IPS-NIHi11 (cell line): ENCODE measurements at regions not wholly inside any gene's neighbourhood (a gene's known extent, or its start where the extent isn't known, plus 50 kb on each side); places are given as distances from the start of the nearest gene placed in this dataset.

ENCODE experiments used
- DNase-seq: peaks from one replicate; pipeline ENCODE4 v3.0.0; 2012; ENCODE audit warnings: mixed read lengths, low spot score

GRCh38 chr10:31709476-31709875 lies 219.2 kb downstream of the ARHGAP12 start:
- no peak for DNase-seq

GRCh38 chr10:31709028-31709427 lies 219.6 kb downstream of the ARHGAP12 start:
- DNase-seq, result no peak

DNA sequence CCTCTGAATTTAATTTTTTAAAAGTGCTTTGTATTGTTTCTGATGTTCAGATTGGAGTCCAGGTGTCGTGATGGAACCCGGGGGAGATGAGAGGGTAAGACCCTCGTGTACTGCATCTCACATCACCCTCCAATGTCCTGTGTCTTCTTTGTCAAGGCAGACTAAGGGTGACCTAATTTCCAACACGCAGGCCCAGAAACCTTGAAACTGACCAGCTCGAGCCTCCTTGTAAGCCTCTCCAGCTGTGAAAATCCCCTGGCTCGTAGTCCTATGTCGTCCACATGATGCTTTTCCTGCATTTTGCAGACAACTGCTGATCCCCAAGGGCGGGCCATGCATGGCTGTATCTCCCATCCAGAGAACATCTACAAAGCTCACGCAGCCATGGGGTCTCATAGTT lies 220.2 kb downstream of the ARHGAP12 start:
- no peak for DNase-seq

DNA sequence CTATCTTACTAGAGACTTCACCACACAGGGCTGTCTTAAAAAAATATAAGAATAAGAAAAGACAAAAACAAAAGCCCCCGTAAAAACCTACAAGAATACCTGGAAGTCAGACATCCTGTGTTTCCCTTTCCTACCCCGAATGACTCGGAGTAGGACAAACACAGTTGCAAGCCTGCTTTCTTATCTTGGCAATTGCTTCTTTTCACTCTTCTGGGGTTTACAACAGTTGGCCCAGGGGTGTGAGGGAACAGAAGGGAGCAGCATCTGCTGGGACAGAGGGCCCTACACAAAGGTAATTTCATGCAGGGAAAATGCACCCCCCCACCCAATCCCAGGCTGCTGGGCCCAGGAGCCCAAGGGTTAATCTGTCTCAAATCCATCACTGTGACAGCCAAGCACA lies 220.6 kb downstream of the ARHGAP12 start:
- no peak for DNase-seq

GRCh38 chr10:31707093-31708039 lies 221.3 kb downstream of the ARHGAP12 start:
- DNase-seq, result no peak

GRCh38 chr10:31706464-31707092 lies 222.1 kb downstream of the ARHGAP12 start:
- DNase-seq, result no peak

GRCh38 chr10:31705136-31705535 lies 223.5 kb downstream of the ARHGAP12 start:
- no peak for DNase-seq

DNA sequence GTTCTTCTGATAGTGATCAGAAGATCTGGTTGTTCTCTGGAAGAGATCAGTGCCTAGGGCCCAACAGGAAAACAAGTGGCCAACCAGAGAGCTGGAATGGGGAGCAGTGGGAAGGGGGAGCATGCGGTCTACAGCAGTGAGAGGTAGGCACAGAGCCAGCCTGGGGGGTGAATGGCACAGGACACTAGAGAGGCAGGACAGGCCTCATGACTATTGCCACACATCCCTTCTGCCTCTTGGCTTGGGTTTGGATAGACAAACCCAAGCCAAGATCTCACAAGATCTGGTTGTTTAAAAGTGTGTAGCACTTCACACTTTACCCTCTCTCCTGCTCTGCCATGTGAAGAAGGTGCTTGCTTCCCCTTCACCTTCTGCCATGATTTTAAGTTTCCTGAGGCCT lies 224.4 kb downstream of the ARHGAP12 start:
- no peak for DNase-seq

GRCh38 chr10:31702954-31703353 lies 225.7 kb downstream of the ARHGAP12 start:
- no peak for DNase-seq

GRCh38 chr10:31702005-31702404 lies 226.6 kb downstream of the ARHGAP12 start:
- DNase-seq, result no peak

GRCh38 chr10:31701546-31701945 lies 227.1 kb downstream of the ARHGAP12 start:
- no peak for DNase-seq

DNA sequence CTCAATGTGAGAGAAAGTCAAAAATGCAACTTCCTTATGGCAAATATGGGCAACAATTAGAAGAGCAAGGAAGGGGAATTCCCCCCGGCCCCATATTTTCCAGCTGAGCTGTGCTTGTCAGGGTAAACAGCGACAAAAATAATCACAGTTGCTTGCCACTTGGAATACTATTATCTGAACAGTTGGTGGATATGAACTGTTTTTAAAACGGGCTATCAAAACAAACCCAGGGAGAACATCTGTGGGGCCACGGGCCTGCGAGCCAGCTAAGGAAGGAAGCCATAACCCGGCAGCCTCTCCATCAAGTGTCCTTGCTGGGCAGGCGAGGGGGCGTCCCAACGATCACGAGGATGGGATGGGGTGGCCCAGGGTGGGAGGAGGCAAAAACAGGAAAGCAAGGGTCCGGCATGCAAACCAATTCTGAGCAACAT lies 228.4 kb downstream of the ARHGAP12 start:
- DNase-seq, result no peak

GRCh38 chr10:31698181-31698830 lies 230.3 kb downstream of the ARHGAP12 start:
- DNase-seq, result no peak

- no peak for DNase-seq
These were observed 231.1 kb downstream of the ARHGAP12 start for GRCh38 chr10:31697271-31698180.

DNA sequence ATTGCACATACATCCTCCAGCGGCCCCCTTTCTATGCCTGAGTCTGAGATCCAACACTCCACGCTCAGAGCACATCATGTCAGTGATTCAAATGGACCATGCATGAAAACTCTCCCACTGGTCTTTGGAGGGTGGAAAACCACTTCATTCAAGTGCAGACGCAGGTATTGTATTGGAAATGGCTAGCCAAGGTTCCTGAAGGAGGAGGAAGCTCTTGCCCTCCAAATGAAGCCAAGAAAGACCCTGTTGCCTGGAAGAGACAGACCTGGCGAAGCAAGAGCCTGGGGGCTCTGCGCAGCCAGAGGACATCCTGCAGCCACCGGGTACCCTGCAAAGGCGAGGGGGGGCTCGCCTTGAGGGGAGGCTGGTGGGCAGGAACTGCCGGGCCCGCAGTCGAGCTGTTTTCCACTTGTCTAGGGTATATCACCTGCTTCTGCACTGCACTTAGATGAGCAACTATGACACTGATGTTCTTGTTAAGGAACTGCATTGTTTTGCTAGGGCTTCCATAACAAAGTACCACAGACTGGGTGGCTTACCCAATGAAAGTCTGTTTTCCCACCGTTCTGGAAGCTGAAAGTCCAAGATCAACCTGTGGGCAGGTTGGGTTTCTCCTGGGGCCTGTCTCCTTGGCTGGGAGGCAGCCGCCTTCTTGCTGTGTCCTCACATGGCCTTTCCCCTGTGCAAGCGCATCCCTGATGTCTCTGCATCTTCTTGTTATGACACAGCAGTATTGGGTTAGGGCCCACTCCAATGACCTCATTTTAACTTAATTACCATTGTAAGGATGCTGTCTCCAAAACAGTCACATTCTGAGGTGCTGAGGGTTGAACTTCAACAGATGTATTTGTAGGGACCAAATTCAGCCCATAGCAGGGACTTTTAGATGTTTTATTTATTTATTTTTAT lies 233.4 kb downstream of the ARHGAP12 start:
- DNase-seq, result no peak

DNA sequence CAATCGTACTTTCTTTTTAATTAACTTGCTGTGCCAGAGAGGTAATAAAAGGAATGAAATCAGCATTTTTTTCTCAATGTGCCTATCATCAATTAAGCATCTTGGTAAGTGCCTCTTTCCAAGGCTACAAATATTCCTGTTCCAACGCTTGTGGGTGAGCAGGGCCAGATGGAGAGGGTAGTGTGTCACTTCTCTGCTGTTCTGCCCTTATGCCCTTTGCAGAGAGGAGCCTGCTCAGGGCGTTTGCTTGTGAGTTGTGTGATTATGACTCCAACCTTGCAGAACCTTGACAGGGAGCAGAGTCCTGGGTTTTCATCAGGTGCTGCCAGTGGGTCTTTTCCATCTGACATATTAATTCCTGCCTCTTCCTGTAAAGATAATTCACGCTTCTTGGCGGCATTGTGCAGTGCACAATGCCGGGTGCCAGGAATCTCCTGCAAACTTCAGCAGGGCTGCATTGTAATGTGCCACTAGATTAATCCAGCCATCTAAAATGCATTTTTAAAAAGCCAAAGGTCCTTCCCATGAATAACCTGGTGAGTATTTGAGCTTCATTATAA lies 234.4 kb downstream of the ARHGAP12 start:
- DNase-seq, result no peak

DNA sequence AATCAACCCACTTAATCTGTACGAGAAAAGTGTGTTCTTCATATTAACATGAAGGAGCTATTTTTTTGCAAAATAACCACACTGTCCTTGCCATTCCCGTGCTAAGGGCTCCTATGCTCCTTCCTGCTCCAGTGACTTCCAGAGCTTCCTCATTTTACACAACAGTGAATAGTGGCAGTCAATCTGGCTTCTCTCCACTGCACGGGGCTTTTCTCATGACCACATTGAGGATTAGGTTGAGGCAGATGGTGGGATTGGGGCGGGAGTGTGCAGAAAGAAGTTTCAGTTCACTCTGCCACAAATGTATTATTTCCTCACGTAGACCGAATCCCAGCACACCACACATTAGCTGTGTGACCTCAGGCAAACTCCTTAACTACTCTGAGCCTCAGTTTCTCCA lies 235.1 kb downstream of the ARHGAP12 start:
- DNase-seq, result no peak

GRCh38 chr10:31689233-31689632 lies 239.4 kb downstream of the ARHGAP12 start:
- no peak for DNase-seq

GRCh38 chr10:31687663-31688482 lies 240.8 kb downstream of the ARHGAP12 start:
- DNase-seq, result no peak
